ENCODE measurements at regions not wholly inside any gene's neighbourhood (a gene's known extent, or its start where the extent isn't known, plus 50 kb on each side); places are given as distances from the start of the nearest gene placed in this dataset.
"Not testable (repeated sequence)": the region's sequence is repeated elsewhere in the genome, so short reads cannot be mapped to it uniquely, and the experiment has no call there.

DNA sequence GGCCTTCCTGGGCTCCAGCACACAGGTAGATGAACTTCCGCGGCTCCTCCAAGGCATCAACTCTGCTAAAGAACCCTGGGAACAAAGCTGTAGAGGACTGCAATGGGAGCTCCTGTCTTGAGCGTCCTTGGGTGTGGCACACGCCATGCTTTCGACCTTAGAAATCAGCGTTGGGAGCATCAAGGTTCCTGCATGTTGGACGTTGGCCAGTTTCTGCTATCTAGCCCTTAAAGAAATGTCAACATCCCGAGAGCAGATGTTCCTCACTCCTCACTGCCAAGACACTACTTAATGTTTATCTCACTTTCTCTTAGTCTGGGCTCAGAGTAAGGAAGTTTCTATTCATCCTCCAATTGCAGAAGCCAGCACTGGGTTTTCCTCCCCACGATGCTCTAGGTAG, 70.6 kb upstream of the MEDAG start:
- Histone ChIP-seq H3K79me2 (ENCODE audit: insufficient read depth, low read length) (no peaks in the 10 kb centered on the region), H3K9ac (ENCODE audit: low read depth, low read length) (no peak overlapping the region), H2AFZ (ENCODE audit: low read depth, low read length) (no peak overlapping the region), H3K27ac (ENCODE audit: low read length) (no peak overlapping the region), H4K20me1 (ENCODE audit: insufficient read depth, low read length) (no peaks in the 10 kb centered on the region), H3K36me3 (ENCODE audit: insufficient read depth, low read length) (no peaks in the 10 kb centered on the region), H3K9me3 (ENCODE audit: insufficient read depth, low read length, severe bottlenecking) (no peaks in the 10 kb centered on the region), H3K4me3 (ENCODE audit: low read depth in 1 of 2, low read length in 2 of 2) (no peak overlapping the region), H3K27me3 (ENCODE audit: insufficient read depth, low read length, poor library complexity) (peaks cover 9% of the 10 kb centered on the region), H3K4me2 (ENCODE audit: insufficient read depth, low read length) (no peak overlapping the region), H3K4me1 (ENCODE audit: insufficient read depth, low read length) (no peaks in the 10 kb centered on the region)
- ATAC-seq (ENCODE audit: insufficient read depth, low read depth): no peak
- TF ChIP-seq EZH2 (IDR thresholded peaks at IDR 0.05; ENCODE audit: borderline replicate concordance, low read depth, low read length, severe bottlenecking): no peak
- TF ChIP-seq, protein P1, sequence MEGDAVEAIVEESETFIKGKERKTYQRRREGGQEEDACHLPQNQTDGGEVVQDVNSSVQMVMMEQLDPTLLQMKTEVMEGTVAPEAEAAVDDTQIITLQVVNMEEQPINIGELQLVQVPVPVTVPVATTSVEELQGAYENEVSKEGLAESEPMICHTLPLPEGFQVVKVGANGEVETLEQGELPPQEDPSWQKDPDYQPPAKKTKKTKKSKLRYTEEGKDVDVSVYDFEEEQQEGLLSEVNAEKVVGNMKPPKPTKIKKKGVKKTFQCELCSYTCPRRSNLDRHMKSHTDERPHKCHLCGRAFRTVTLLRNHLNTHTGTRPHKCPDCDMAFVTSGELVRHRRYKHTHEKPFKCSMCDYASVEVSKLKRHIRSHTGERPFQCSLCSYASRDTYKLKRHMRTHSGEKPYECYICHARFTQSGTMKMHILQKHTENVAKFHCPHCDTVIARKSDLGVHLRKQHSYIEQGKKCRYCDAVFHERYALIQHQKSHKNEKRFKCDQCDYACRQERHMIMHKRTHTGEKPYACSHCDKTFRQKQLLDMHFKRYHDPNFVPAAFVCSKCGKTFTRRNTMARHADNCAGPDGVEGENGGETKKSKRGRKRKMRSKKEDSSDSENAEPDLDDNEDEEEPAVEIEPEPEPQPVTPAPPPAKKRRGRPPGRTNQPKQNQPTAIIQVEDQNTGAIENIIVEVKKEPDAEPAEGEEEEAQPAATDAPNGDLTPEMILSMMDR (IDR thresholded peaks at IDR 0.05; ENCODE audit: borderline replicate concordance, extremely low read depth, low read length, poor library complexity, severe bottlenecking): no peak
- DNase-seq: no peak

DNA sequence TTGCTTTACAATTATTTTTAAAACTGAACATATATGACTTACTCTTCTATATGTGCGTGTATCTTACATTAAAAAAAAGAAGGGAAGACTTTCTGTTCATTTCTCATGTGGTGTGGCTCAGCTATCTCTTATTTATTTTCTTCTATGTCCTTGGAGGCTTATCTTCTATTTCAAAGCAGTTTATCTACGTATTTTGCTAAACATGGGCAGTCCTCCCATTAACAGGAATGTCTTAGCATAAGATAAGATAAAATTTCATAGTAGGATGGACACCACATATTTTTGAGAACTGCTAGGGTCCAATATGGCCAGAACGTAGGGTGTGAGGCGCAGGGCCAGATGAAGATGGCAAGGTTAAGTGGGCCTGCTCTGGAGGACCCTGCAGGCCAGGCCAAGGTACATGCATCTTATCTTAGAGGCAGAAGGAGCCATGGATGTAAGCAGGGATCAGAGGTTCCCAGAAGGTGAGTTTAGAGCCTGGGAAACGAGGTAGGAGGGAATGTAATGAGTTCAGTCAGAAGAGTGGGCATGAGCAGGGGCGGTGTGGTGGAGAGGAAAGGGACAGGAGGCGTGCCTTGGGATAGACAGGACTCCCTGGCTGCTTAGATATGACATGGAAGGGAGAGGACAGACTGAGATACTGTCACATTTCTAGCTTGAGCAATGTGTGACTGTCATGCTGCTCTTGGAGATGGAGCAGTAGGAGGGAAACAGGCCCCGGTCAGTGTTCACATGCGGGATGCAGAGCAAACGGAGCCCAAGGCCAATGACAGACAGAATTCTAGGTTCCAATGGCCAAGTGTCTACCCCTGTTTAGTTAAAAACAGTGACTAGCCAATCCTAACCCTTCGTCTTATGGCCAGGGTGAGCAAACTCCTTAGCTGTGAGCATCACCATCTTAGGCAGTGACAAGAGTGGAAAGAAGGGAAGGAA, 68.6 kb upstream of the MEDAG start:
- no peak overlapping the region for H3K4me3 ChIP-seq (ENCODE audit: low read depth in 1 of 2, low read length in 2 of 2)
- no peak for DNase-seq
- ATAC-seq (ENCODE audit: insufficient read depth, low read depth): no peak
- no peaks in the 10 kb centered on the region for H3K79me2 ChIP-seq (ENCODE audit: insufficient read depth, low read length)
- H3K4me1 ChIP-seq (ENCODE audit: insufficient read depth, low read length): no peaks in the 10 kb centered on the region
- H3K27ac ChIP-seq (ENCODE audit: low read length): no peak overlapping the region
- no peak overlapping the region for H3K4me2 ChIP-seq (ENCODE audit: insufficient read depth, low read length)
- no peaks in the 10 kb centered on the region for H4K20me1 ChIP-seq (ENCODE audit: insufficient read depth, low read length)
- TF ChIP-seq EZH2 (IDR thresholded peaks at IDR 0.05; ENCODE audit: borderline replicate concordance, low read depth, low read length, severe bottlenecking): no peak
- TF ChIP-seq, protein P1 (IDR thresholded peaks at IDR 0.05; ENCODE audit: borderline replicate concordance, extremely low read depth, low read length, poor library complexity, severe bottlenecking): no peak
- H3K36me3 ChIP-seq (ENCODE audit: insufficient read depth, low read length): no peaks in the 10 kb centered on the region
- H2AFZ ChIP-seq (ENCODE audit: low read depth, low read length): no peak overlapping the region
- H3K9ac ChIP-seq (ENCODE audit: low read depth, low read length): no peak overlapping the region
- H3K27me3 ChIP-seq (ENCODE audit: insufficient read depth, low read length, poor library complexity): peaks cover 9% of the 10 kb centered on the region
- no peaks in the 10 kb centered on the region for H3K9me3 ChIP-seq (ENCODE audit: insufficient read depth, low read length, severe bottlenecking)

DNA sequence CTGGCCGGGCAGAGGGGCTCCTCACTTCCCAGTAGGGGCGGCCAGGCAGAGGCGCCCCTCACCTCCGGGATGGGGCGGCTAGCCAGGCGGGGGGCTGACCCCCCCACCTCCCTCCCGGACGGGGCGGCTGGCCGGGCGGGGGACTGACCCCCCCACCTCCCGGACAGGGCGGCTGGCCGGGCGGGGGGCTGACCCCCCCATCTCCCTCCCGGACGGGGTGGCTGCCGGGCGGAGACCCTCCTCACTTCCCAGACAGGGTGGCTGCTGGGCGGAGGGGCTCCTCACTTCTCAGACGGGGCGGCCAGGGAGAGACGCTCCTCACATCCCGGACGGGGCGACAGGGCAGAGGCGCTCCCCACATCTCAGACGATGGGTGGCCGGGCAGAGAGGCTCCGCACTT, 66.4 kb upstream of the MEDAG start:
- H2AFZ ChIP-seq (ENCODE audit: low read depth, low read length); H3K27me3 ChIP-seq (ENCODE audit: insufficient read depth, low read length, poor library complexity); ATAC-seq (ENCODE audit: insufficient read depth, low read depth); H3K36me3 ChIP-seq (ENCODE audit: insufficient read depth, low read length); H3K4me1 ChIP-seq (ENCODE audit: insufficient read depth, low read length); H3K9ac ChIP-seq (ENCODE audit: low read depth, low read length); H4K20me1 ChIP-seq (ENCODE audit: insufficient read depth, low read length); H3K27ac ChIP-seq (ENCODE audit: low read length); DNase-seq; H3K9me3 ChIP-seq (ENCODE audit: insufficient read depth, low read length, severe bottlenecking); H3K4me2 ChIP-seq (ENCODE audit: insufficient read depth, low read length); H3K79me2 ChIP-seq (ENCODE audit: insufficient read depth, low read length); H3K4me3 ChIP-seq (ENCODE audit: low read depth in 1 of 2, low read length in 2 of 2): not testable (repeated sequence)

DNA sequence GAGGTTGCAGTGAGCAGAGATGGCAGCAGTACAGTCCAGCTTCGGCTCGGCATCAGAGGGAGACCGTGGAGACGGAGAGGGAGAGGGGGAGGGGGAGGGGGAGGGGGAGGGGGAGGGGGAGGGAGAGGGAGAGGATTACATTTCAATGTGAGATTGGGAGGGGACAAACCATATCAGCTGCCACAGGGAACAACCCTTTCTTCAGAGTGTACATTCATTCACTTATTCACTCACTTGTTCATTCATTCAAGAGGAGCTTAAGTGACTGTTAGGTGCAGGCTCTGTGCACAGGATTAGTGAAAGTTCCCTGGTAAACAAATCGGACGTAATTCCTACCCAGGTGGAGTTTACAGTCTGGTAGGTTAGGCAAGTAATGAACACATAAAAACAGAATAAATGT, 65.6 kb upstream of the MEDAG start:
- no peak overlapping the region for H2AFZ ChIP-seq (ENCODE audit: low read depth, low read length)
- H3K27ac ChIP-seq (ENCODE audit: low read length): no peak overlapping the region
- no peak overlapping the region for H3K9ac ChIP-seq (ENCODE audit: low read depth, low read length)
- no peaks in the 10 kb centered on the region for H3K4me1 ChIP-seq (ENCODE audit: insufficient read depth, low read length)
- H3K79me2 ChIP-seq (ENCODE audit: insufficient read depth, low read length): no peaks in the 10 kb centered on the region
- H3K36me3 ChIP-seq (ENCODE audit: insufficient read depth, low read length): no peaks in the 10 kb centered on the region
- no peak overlapping the region for H3K4me2 ChIP-seq (ENCODE audit: insufficient read depth, low read length)
- no peak overlapping the region for H3K4me3 ChIP-seq (ENCODE audit: low read depth in 1 of 2, low read length in 2 of 2)
- ATAC-seq (ENCODE audit: insufficient read depth, low read depth): no peak
- TF ChIP-seq EZH2 (IDR thresholded peaks at IDR 0.05; ENCODE audit: borderline replicate concordance, low read depth, low read length, severe bottlenecking): no peak
- TF ChIP-seq, protein P1 (IDR thresholded peaks at IDR 0.05; ENCODE audit: borderline replicate concordance, extremely low read depth, low read length, poor library complexity, severe bottlenecking): no peak
- no peaks in the 10 kb centered on the region for H3K9me3 ChIP-seq (ENCODE audit: insufficient read depth, low read length, severe bottlenecking)
- no peaks in the 10 kb centered on the region; the same call in 1 of the 2 replicates for H4K20me1 ChIP-seq (ENCODE audit: insufficient read depth, low read length)
- no peak for DNase-seq
- peaks cover 9% of the 10 kb centered on the region for H3K27me3 ChIP-seq (ENCODE audit: insufficient read depth, low read length, poor library complexity)
